ENCODE measurements at regions not wholly inside any gene's neighbourhood (a gene's known extent, or its start where the extent isn't known, plus 50 kb on each side); places are given as distances from the start of the nearest gene placed in this dataset.

- intact Hi-C loops (cut with DNase I; ENCODE audit: low total_unique reads) = no loop called here
Observed at GRCh38 chr11:97637701-97638100, 1247.9 kb downstream of the JRKL start.

GRCh38 chr11:97638641-97639224 lies 1248.9 kb downstream of the JRKL start:
- no peak for TF ChIP-seq CTCF (IDR thresholded peaks at IDR 0.05)
- intact Hi-C loops (cut with DNase I; ENCODE audit: low total_unique reads) = no loop called here
- Histone ChIP-seq H3K9me3 (peaks cover 0 to 3% (median 2%) of the 10 kb centered on the region in 3 donors), H3K4me3 (no peak overlapping the region), H3K4me1 (no peaks in the 10 kb centered on the region), H3K27me3 (no peaks in the 10 kb centered on the region), H3K36me3 (no peaks in the 10 kb centered on the region), H3K27ac (no peak overlapping the region)
- DNase-seq = no peak

More at GRCh38 chr11:97637701-97638100, 1247.9 kb downstream of the JRKL start:
- Histone ChIP-seq H3K4me3 (no peak overlapping the region), H3K4me1 (no peaks in the 10 kb centered on the region), H3K27ac (no peak overlapping the region), H3K36me3 (no peaks in the 10 kb centered on the region), H3K9me3 (peaks cover 0 to 3% (median 0%) of the 10 kb centered on the region in 3 donors), H3K27me3 (no peaks in the 10 kb centered on the region)
- no peak for DNase-seq
- no peak for TF ChIP-seq CTCF (IDR thresholded peaks at IDR 0.05)

- no peak overlapping the region for H3K27ac ChIP-seq
- H3K4me1 ChIP-seq = no peaks in the 10 kb centered on the region
- TF ChIP-seq CTCF (IDR thresholded peaks at IDR 0.05) = no peak
- peaks cover 0 to 3% (median 0%) of the 10 kb centered on the region in 3 donors for H3K9me3 ChIP-seq
- intact Hi-C loops (cut with DNase I; ENCODE audit: low total_unique reads) = no loop called here
- DNase-seq = no peak
- H3K4me3 ChIP-seq = no peak overlapping the region
- no peaks in the 10 kb centered on the region for H3K36me3 ChIP-seq
- H3K27me3 ChIP-seq = no peaks in the 10 kb centered on the region
Observed at GRCh38 chr11:97641988-97642387, 1252.2 kb downstream of the JRKL start.

GRCh38 chr11:97645736-97646135 lies 1255.9 kb downstream of the JRKL start:
- intact Hi-C loops (cut with DNase I; ENCODE audit: low total_unique reads) = no loop called here
- H3K9me3 ChIP-seq = peaks cover 0 to 3% (median 0%) of the 10 kb centered on the region in 3 donors
- no peaks in the 10 kb centered on the region for H3K4me1 ChIP-seq
- no peaks in the 10 kb centered on the region for H3K27me3 ChIP-seq
- no peak overlapping the region for H3K4me3 ChIP-seq
- no peak overlapping the region for H3K27ac ChIP-seq
- no peaks in the 10 kb centered on the region for H3K36me3 ChIP-seq
- no peak for DNase-seq
- TF ChIP-seq CTCF (IDR thresholded peaks at IDR 0.05) = no peak

- intact Hi-C loops (cut with DNase I; ENCODE audit: low total_unique reads) = no loop called here
- no peaks in the 10 kb centered on the region for H3K4me1 ChIP-seq
Observed at GRCh38 chr11:97656356-97656755, 1266.5 kb downstream of the JRKL start.

More at GRCh38 chr11:97656356-97656755, 1266.5 kb downstream of the JRKL start:
- H3K27me3 ChIP-seq = no peaks in the 10 kb centered on the region
- H3K4me3 ChIP-seq = no peak overlapping the region
- no peaks in the 10 kb centered on the region for H3K36me3 ChIP-seq
- no peak for TF ChIP-seq CTCF (IDR thresholded peaks at IDR 0.05)
- H3K9me3 ChIP-seq = peaks cover 0 to 7% (median 0%) of the 10 kb centered on the region in 3 donors
- H3K27ac ChIP-seq = no peak overlapping the region
- DNase-seq = no peak

All from tibial artery (tissue), 4 donors.